Adrenal gland (tissue), 9 donors: ENCODE measurements at regions not wholly inside any gene's neighbourhood (a gene's known extent, or its start where the extent isn't known, plus 50 kb on each side); places are given as distances from the start of the nearest gene placed in this dataset.

ENCODE experiments used
- DNase-seq, 7 donors: peaks; one replicate each; pipeline ENCODE4 v3.0.0-alpha.2; 2019 to 2020
- H3K27ac ChIP-seq, 5 donors: fragments of 200-600 bp; sonication (generic) in 4 of 5; 1 replicate in 3 of 5; 2 replicates in 2 of 5; pipeline versions ENCODE4 v1.5.1 to v1.8.0; 2016 to 2020; ENCODE audit warnings: mild to moderate bottlenecking in 1 of 5
- H3K27me3 ChIP-seq: fragments of 200-600 bp; 2 replicates; pipeline ENCODE4 v1.8.0; 2021
- H3K36me3 ChIP-seq, 2 donors: fragments of 200-600 bp; replicated peaks in 1 of 2; 1 replicate in 1 of 2; 2 replicates in 1 of 2; pipeline versions ENCODE4 v1.5.1 to v1.8.0; 2018 to 2022
- H3K4me1 ChIP-seq, 2 donors: fragments of 200-600 bp; replicated peaks in 1 of 2; 1 replicate in 1 of 2; 2 replicates in 1 of 2; pipeline versions ENCODE4 v1.5.1 to v1.8.0; 2018 to 2021
- H3K4me3 ChIP-seq, 4 donors: fragments of 200-600 bp; sonication (generic) in 3 of 4; one replicate each; pipeline ENCODE4 v1.5.1; 2016 to 2018
- H3K9me3 ChIP-seq, 3 donors: fragments of 200-600 bp; sonication (generic) in 1 of 3; replicated peaks in 1 of 3; 1 replicate in 2 of 3; 2 replicates in 1 of 3; pipeline versions ENCODE4 v1.5.1 to v1.8.0; 2016 to 2021
- CTCF ChIP-seq, 6 experiments: fragments of 450-650 bp in 4 of 6; fragments of 200-600 bp in 2 of 6; sonication (generic) in 1 of 6; IDR thresholded peaks; 1 replicate in 5 of 6; 2 replicates in 1 of 6; pipeline versions ENCODE4 v1.5.1 to v1.8.0; 2016 to 2021; ENCODE audit warnings: antibody characterized with exemption in 6 of 6, mild to moderate bottlenecking in 2 of 6, moderate library complexity in 1 of 6
- POLR2A ChIP-seq, 2 donors: fragments of 450-650 bp; IDR thresholded peaks; one replicate each; pipeline ENCODE4 v1.6.1; 2017; ENCODE audit warnings: antibody characterized with exemption in 2 of 2, mild to moderate bottlenecking in 2 of 2, moderate library complexity in 1 of 2
- WGBS, 4 donors: extraction: QIAGEN DNeasy Blood & Tissue Kit in 2 of 4; methylation state at CpG; one replicate each; pipeline versions ENCODE4 v1.1.5 to v1.1.7; 2013 to 2017; 5-methylcytosine and 5-hydroxymethylcytosine counted together
- intact Hi-C, 2 donors: fragments of 100-400 bp; cut with DNase I; formaldehyde crosslinking; loops; one replicate each; pipeline versions ENCODE4 v1.14.1 to v1.15.0; 2022 to 2023
- donor health status: healthy with polysubstance abuse.
- donor health status: Bipolar disorder and iron deficiency.
- donor health status: DM: yes; HTN: yes; CAD: no.
- donor health status: DM: no; HTN: no; CAD: no.
- donor health status: DM: no; HTN: no; CAD: no.

- 30 to 57% (median 39%) methylated on average over 1 to 2 of the region's 2 CpGs for WGBS, 4 donors
- no peak overlapping the region for H3K4me3 ChIP-seq
Measured at GRCh38 chrX:125646195-125646594, 326.5 kb downstream of the TEX13C start.

GRCh38 chrX:125651426-125651825, 331.8 kb downstream of the TEX13C start:
- Histone ChIP-seq H3K4me1 (no peaks in the 10 kb centered on the region), H3K4me3 (no peak overlapping the region), H3K27ac (no peak overlapping the region), H3K36me3 (no peaks in the 10 kb centered on the region), H3K9me3 (no peaks in the 10 kb centered on the region), H3K27me3 (no peaks in the 10 kb centered on the region)
- no peak for TF ChIP-seq CTCF (IDR thresholded peaks at IDR 0.05)
- 13 to 25% (median 22%) methylated on average over 1 of the region's 1 CpG for WGBS, 4 donors
- intact Hi-C loops = no loop called here
- DNase-seq = no peak

More at GRCh38 chrX:125646195-125646594, 326.5 kb downstream of the TEX13C start:
- TF ChIP-seq CTCF (IDR thresholded peaks at IDR 0.05) = peak in 2 of 6 experiments; percentile 22 to 23
- no peak for TF ChIP-seq POLR2A (IDR thresholded peaks at IDR 0.05)
- intact Hi-C loops = no loop called here
- Histone ChIP-seq H3K36me3 (no peaks in the 10 kb centered on the region), H3K27me3 (no peaks in the 10 kb centered on the region), H3K27ac (no peak overlapping the region), H3K9me3 (no peaks in the 10 kb centered on the region), H3K4me1 (no peaks in the 10 kb centered on the region)
- DNase-seq = peak in 2 of 7 donors; percentile 1 to 28

- no peak for DNase-seq
- H3K9me3 ChIP-seq = no peaks in the 10 kb centered on the region
- WGBS, 4 donors = 37 to 51% (median 44%) methylated on average over 2 of the region's 2 CpGs
Measured at GRCh38 chrX:125654501-125654900, 334.8 kb downstream of the TEX13C start.

GRCh38 chrX:125673758-125674157, 354.1 kb downstream of the TEX13C start:
- Histone ChIP-seq H3K4me1 (no peaks in the 10 kb centered on the region), H3K27ac (no peak overlapping the region)
- DNase-seq = no peak

More at GRCh38 chrX:125654501-125654900, 334.8 kb downstream of the TEX13C start:
- H3K36me3 ChIP-seq = no peaks in the 10 kb centered on the region
- intact Hi-C loops = no loop called here
- no peaks in the 10 kb centered on the region for H3K4me1 ChIP-seq
- TF ChIP-seq CTCF (IDR thresholded peaks at IDR 0.05) (no peak), POLR2A (IDR thresholded peaks at IDR 0.05) (no peak)
- H3K4me3 ChIP-seq = no peak overlapping the region
- H3K27me3 ChIP-seq = no peaks in the 10 kb centered on the region
- H3K27ac ChIP-seq = no peak overlapping the region

More at GRCh38 chrX:125673758-125674157, 354.1 kb downstream of the TEX13C start:
- TF ChIP-seq POLR2A (IDR thresholded peaks at IDR 0.05) (no peak), CTCF (IDR thresholded peaks at IDR 0.05) (no peak)
- no peak overlapping the region for H3K4me3 ChIP-seq
- H3K27me3 ChIP-seq = no peaks in the 10 kb centered on the region
- no peaks in the 10 kb centered on the region for H3K36me3 ChIP-seq
- no peaks in the 10 kb centered on the region for H3K9me3 ChIP-seq
- intact Hi-C loops = no loop called here
